IMR-90 (cell line): ENCODE measurements at regions not wholly inside any gene's neighbourhood (a gene's known extent, or its start where the extent isn't known, plus 50 kb on each side); places are given as distances from the start of the nearest gene placed in this dataset.

Experiments used
- ATAC-seq: fragments of 200-7000 bp; cut with Tn5 transposase; 2 replicates; pipeline ENCODE4 v1.9.1; 2020; ENCODE audit warnings: low read depth, mild to moderate bottlenecking, moderate library complexity
- BruUV-seq: library from RNA; stranded (reverse); fragments of 400-500 nt; replicated peaks from 2 replicates; lab custom pipeline; 2021; lab: Mats Ljungman, UMichigan
- CTCF ChIA-PET: fragments of 300-600 bp; formaldehyde crosslinking; extraction: SDS; loops from one replicate; lab custom pipeline; 2021; ENCODE audit warnings: antibody characterized with exemption; lab: Yijun Ruan, JAX
- POLR2A ChIA-PET: fragments of 300-600 bp; sonication (Branson Sonifier 250); formaldehyde crosslinking; loops from one replicate; lab custom pipeline; 2022; ENCODE audit warnings: antibody characterized with exemption; ENCODE audit not compliant: unreplicated experiment; lab: Charles Lee
- DNase-seq: peaks from one replicate; pipeline ENCODE4 v3.0.0; 2013
- H2AFZ ChIP-seq: replicated peaks from 2 replicates; pipeline ENCODE3; 2013; ENCODE audit warnings: low read length, mild to moderate bottlenecking; ENCODE audit not compliant: poor library complexity
- H2AK5ac ChIP-seq: 2 replicates; pipeline ENCODE4 v1.6.1; 2013; ENCODE audit warnings: low read depth, low read length, inconsistent platforms
- H2AK9ac ChIP-seq: replicated peaks from 2 replicates; pipeline ENCODE3; 2013; ENCODE audit warnings: mild to moderate bottlenecking, low read depth, low read length, moderate library complexity; ENCODE audit not compliant: poor library complexity
- H2BK120ac ChIP-seq: 2 replicates; pipeline ENCODE4 v1.6.1; 2013; ENCODE audit warnings: low read depth, low read length, inconsistent platforms
- H2BK15ac ChIP-seq: 3 replicates; pipeline ENCODE4 v1.6.1; 2013; ENCODE audit warnings: low read depth, low read length, inconsistent platforms
- H2BK20ac ChIP-seq: 2 replicates; pipeline ENCODE4 v1.6.1; 2013; ENCODE audit warnings: low read depth, mild to moderate bottlenecking, inconsistent platforms, low read length, moderate library complexity
- H2BK5ac ChIP-seq: 2 replicates; pipeline ENCODE4 v1.6.1; 2013; ENCODE audit warnings: mild to moderate bottlenecking, low read depth, low read length, inconsistent platforms; ENCODE audit not compliant: poor library complexity, severe bottlenecking
- H3K14ac ChIP-seq: replicated peaks from 2 replicates; pipeline ENCODE4 v1.6.1; 2013; ENCODE audit warnings: low read depth, low read length, inconsistent platforms
- H3K18ac ChIP-seq: 2 replicates; pipeline ENCODE4 v1.6.1; 2013; ENCODE audit warnings: low read depth, low read length, control low read depth
- H3K23ac ChIP-seq: 2 replicates; pipeline ENCODE4 v1.6.1; 2013; ENCODE audit warnings: low read depth, low read length, inconsistent platforms
- H3K27ac ChIP-seq: 2 replicates; pipeline ENCODE4 v1.5.1; 2013; ENCODE audit warnings: mild to moderate bottlenecking, control low read depth, low read length; ENCODE audit not compliant: insufficient read depth
- H3K27me3 ChIP-seq: 2 replicates; pipeline ENCODE4 v1.6.1; 2013; ENCODE audit warnings: low read length; ENCODE audit not compliant: control insufficient read depth, insufficient read depth
- H3K36me3 ChIP-seq: 2 replicates; pipeline ENCODE4 v1.6.1; 2013; ENCODE audit warnings: low read length, mixed read lengths; ENCODE audit not compliant: control insufficient read depth, insufficient read depth
- H3K4ac ChIP-seq: 2 replicates; pipeline ENCODE4 v1.6.1; 2013; ENCODE audit warnings: low read depth, low read length, inconsistent platforms
- H3K4me1 ChIP-seq: 2 replicates; pipeline ENCODE4 v1.6.1; 2013; ENCODE audit warnings: low read length, mixed read lengths; ENCODE audit not compliant: control insufficient read depth, insufficient read depth
- H3K4me2 ChIP-seq: 2 replicates; pipeline ENCODE4 v1.6.1; 2013; ENCODE audit warnings: low read depth, mild to moderate bottlenecking, control low read depth, low read length, moderate library complexity
- H3K4me3 ChIP-seq: 2 replicates; pipeline ENCODE4 v1.5.1; 2013; ENCODE audit warnings: low read depth, mild to moderate bottlenecking, control low read depth, low read length, moderate library complexity; ENCODE audit not compliant: insufficient read depth
- H3K56ac ChIP-seq: 2 replicates; pipeline ENCODE4 v1.6.1; 2013; ENCODE audit warnings: low read length, inconsistent platforms; ENCODE audit not compliant: insufficient read depth; ENCODE audit errors: extremely low read depth
- H3K79me1 ChIP-seq, 2 experiments: 2 replicates each; pipeline ENCODE4 v1.6.1; 2013; ENCODE audit warnings: low read length in 2 of 2, inconsistent platforms in 1 of 2, low read depth in 1 of 2
- H3K9ac ChIP-seq: 2 replicates; pipeline ENCODE4 v1.6.1; 2013; ENCODE audit warnings: low read depth, low read length, control low read depth
- H3K9me1 ChIP-seq: 2 replicates; pipeline ENCODE4 v1.6.1; 2013; ENCODE audit warnings: low read length, inconsistent platforms; ENCODE audit not compliant: insufficient read depth
- H3K9me3 ChIP-seq: 2 replicates; pipeline ENCODE4 v1.6.1; 2013; ENCODE audit warnings: low read length; ENCODE audit not compliant: control insufficient read depth, insufficient read depth
- H4K20me1 ChIP-seq: 2 replicates; pipeline ENCODE4 v1.6.1; 2013; ENCODE audit warnings: low read length, inconsistent platforms; ENCODE audit not compliant: insufficient read depth
- H4K5ac ChIP-seq: 2 replicates; pipeline ENCODE4 v1.6.1; 2013; ENCODE audit warnings: mild to moderate bottlenecking, low read depth, low read length, control low read depth
- H4K8ac ChIP-seq, 2 experiments: 2 replicates each; pipeline ENCODE4 v1.6.1; 2013; ENCODE audit warnings: low read depth in 2 of 2, low read length in 2 of 2, control low read depth in 1 of 2, inconsistent platforms in 1 of 2
- H4K91ac ChIP-seq: 2 replicates; pipeline ENCODE4 v1.6.1; 2013; ENCODE audit warnings: low read depth, low read length, inconsistent platforms; ENCODE audit not compliant: insufficient read depth
- BHLHE40 ChIP-seq: fragments of 150-350 bp; IDR thresholded peaks from 2 replicates; pipeline ENCODE4 v1.6.1; 2016; ENCODE audit warnings: mild to moderate bottlenecking, low read depth, low read length
- CEBPB ChIP-seq: IDR thresholded peaks from 2 replicates; pipeline ENCODE4 v1.6.1; 2012; ENCODE audit warnings: low read depth, low read length, improper control_type of control experiment
- CHD1 ChIP-seq: IDR thresholded peaks from 2 replicates; pipeline ENCODE4 v1.6.1; 2012; ENCODE audit warnings: low read depth, low read length, improper control_type of control experiment
- FOS ChIP-seq: fragments of 150-350 bp; IDR thresholded peaks from 2 replicates; pipeline ENCODE4 v1.6.1; 2016; ENCODE audit warnings: low read depth, low read length
- MAFK ChIP-seq: IDR thresholded peaks from 2 replicates; pipeline ENCODE4 v1.6.1; 2012; ENCODE audit warnings: low read depth, low read length, improper control_type of control experiment
- MAZ ChIP-seq: IDR thresholded peaks from 2 replicates; pipeline ENCODE4 v1.6.1; 2012; ENCODE audit warnings: low read depth, mild to moderate bottlenecking, low read length, improper control_type of control experiment, moderate library complexity, borderline replicate concordance
- MXI1 ChIP-seq: IDR thresholded peaks from 2 replicates; pipeline ENCODE4 v1.6.1; 2012; ENCODE audit warnings: low read depth, mild to moderate bottlenecking, low read length, moderate library complexity, borderline replicate concordance
- NFE2L2 ChIP-seq: fragments of 150-350 bp; IDR thresholded peaks from 2 replicates; pipeline ENCODE4 v1.6.1; 2016; ENCODE audit warnings: low read depth, mild to moderate bottlenecking, low read length
- POLR2A ChIP-seq: IDR thresholded peaks from 2 replicates; pipeline ENCODE4 v1.6.1; 2012; ENCODE audit warnings: mild to moderate bottlenecking, low read depth, low read length
- RAD21 ChIP-seq: IDR thresholded peaks from 2 replicates; pipeline ENCODE4 v1.6.1; 2012; ENCODE audit warnings: low read length, improper control_type of control experiment
- RCOR1 ChIP-seq: IDR thresholded peaks from 2 replicates; pipeline ENCODE4 v1.6.1; 2012; ENCODE audit warnings: mild to moderate bottlenecking, low read length, improper control_type of control experiment; ENCODE audit not compliant: insufficient replicate concordance
- RFX5 ChIP-seq: IDR thresholded peaks from 2 replicates; pipeline ENCODE4 v1.8.0; 2012; ENCODE audit warnings: low read depth, mild to moderate bottlenecking, low read length, moderate library complexity
- SMC3 ChIP-seq: fragments of 150-350 bp; IDR thresholded peaks from 2 replicates; pipeline ENCODE4 v1.6.1; 2016; ENCODE audit warnings: low read depth, mild to moderate bottlenecking, antibody characterized with exemption, low read length, moderate library complexity
- USF2 ChIP-seq: fragments of 150-350 bp; IDR thresholded peaks from 2 replicates; pipeline ENCODE4 v1.6.1; 2017; ENCODE audit warnings: mild to moderate bottlenecking, antibody characterized with exemption, low read length, low read depth
- WGBS, 2 experiments: methylation state at CpG; one replicate each; pipeline versions ENCODE4 v1.1.5 to v1.1.7; 2013; ENCODE audit warnings: missing lambda C conversion rate in 2 of 2; ENCODE audit not compliant: insufficient read length in 1 of 2; ENCODE audit errors: extremely low coverage in 2 of 2; 5-methylcytosine and 5-hydroxymethylcytosine counted together
- dilution Hi-C: fragments of 300-500 bp; cut with HindIII; formaldehyde crosslinking; loops from one replicate; pipeline ENCODE4 v1.14.3; 2018; ENCODE audit warnings: low sequenced_read_pairs; ENCODE audit not compliant: unreplicated experiment
- in situ Hi-C: fragments of 300-500 bp; cut with MboI; formaldehyde crosslinking; loops from 3 replicates; pipeline ENCODE4 v1.14.3; 2019; ENCODE audit warnings: low sequenced_read_pairs, inconsistent platforms, mixed read lengths
- intact Hi-C: fragments of 100-400 bp; cut with micrococcal nuclease; formaldehyde crosslinking; loops from 2 replicates; pipeline ENCODE4 v1.10.0; 2022
- TF ChIP-seq, protein P1 (sequence below): fragments of 150-350 bp; IDR thresholded peaks from 2 replicates; pipeline ENCODE4 v1.6.1; 2016; ENCODE audit warnings: low read depth, mild to moderate bottlenecking, low read length, moderate library complexity, borderline replicate concordance
- TF ChIP-seq, protein P2 (sequence below): conservative IDR thresholded peaks from 2 replicates; pipeline ENCODE4 v1.5.1; 2012; ENCODE audit warnings: mild to moderate bottlenecking, low read depth, low read length, improper control_type of control experiment

DNA sequence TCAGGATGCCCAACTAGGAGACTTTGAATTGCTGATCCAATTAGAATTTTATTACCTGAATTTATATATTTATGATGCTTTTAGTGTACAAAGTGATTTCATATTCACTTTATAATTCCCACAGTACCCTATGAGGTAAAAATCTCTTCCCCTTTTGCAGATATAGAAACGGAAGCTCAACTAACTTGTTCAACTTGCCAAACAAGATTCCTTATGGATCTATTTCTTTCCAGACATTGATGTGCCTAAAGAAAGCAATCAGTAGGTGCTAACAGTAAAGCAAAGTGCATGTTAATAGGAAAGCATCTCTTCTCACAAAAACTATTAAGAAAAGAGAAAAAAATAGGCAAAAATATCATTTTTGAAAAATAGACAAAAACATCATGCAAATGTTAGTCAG lies 65.9 kb upstream of the PPP1R12A start:
- Histone ChIP-seq H3K4me2 (no peak overlapping the region), H3K18ac (no peak overlapping the region), H2BK120ac (no peak overlapping the region), H3K9me3 (no peaks in the 10 kb centered on the region), H2AK9ac (no peak overlapping the region), H3K36me3 (no peaks in the 10 kb centered on the region), H3K4ac (no peak overlapping the region), H3K23ac (no peak overlapping the region), H3K4me1 (no peaks in the 10 kb centered on the region), H4K5ac (no peak overlapping the region), H3K56ac (no peak overlapping the region), H3K27me3 (no peaks in the 10 kb centered on the region), H2BK20ac (no peak overlapping the region), H4K91ac (no peak overlapping the region), H2AK5ac (no peak overlapping the region), H4K20me1 (no peaks in the 10 kb centered on the region), H4K8ac (no peak overlapping the region), H2AFZ (no peak overlapping the region), H3K14ac (no peak overlapping the region), H3K9ac (no peak overlapping the region), H2BK5ac (no peak overlapping the region), H3K79me1 (no peaks in the 10 kb centered on the region), H2BK15ac (no peak overlapping the region), H3K9me1 (no peaks in the 10 kb centered on the region), H3K27ac (no peak overlapping the region), H3K4me3 (no peak overlapping the region)
- no TSS peak for BruUV-seq
- DNase-seq = no peak
- no CpG with 5 or more reads among the region's 1 CpG for WGBS, 2 experiments
- ChIA-PET CTCF (no interaction called here), POLR2A (no interaction called here)
- intact Hi-C loops (no loop called here), in situ Hi-C loops (no loop called here), dilution Hi-C loops (no loop called here)
- ATAC-seq = no peak
- TF ChIP-seq RAD21 (no peak), CEBPB (no peak), RFX5 (no peak), CHD1 (no peak), BHLHE40 (no peak), MAFK (no peak), MAZ (no peak), USF2 (no peak), POLR2A (no peak), NFE2L2 (no peak), FOS (no peak), MXI1 (no peak), RCOR1 (no peak), SMC3 (no peak)
- TF ChIP-seq, protein P1, sequence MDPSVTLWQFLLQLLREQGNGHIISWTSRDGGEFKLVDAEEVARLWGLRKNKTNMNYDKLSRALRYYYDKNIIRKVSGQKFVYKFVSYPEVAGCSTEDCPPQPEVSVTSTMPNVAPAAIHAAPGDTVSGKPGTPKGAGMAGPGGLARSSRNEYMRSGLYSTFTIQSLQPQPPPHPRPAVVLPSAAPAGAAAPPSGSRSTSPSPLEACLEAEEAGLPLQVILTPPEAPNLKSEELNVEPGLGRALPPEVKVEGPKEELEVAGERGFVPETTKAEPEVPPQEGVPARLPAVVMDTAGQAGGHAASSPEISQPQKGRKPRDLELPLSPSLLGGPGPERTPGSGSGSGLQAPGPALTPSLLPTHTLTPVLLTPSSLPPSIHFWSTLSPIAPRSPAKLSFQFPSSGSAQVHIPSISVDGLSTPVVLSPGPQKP = no peak
- TF ChIP-seq, protein P2, sequence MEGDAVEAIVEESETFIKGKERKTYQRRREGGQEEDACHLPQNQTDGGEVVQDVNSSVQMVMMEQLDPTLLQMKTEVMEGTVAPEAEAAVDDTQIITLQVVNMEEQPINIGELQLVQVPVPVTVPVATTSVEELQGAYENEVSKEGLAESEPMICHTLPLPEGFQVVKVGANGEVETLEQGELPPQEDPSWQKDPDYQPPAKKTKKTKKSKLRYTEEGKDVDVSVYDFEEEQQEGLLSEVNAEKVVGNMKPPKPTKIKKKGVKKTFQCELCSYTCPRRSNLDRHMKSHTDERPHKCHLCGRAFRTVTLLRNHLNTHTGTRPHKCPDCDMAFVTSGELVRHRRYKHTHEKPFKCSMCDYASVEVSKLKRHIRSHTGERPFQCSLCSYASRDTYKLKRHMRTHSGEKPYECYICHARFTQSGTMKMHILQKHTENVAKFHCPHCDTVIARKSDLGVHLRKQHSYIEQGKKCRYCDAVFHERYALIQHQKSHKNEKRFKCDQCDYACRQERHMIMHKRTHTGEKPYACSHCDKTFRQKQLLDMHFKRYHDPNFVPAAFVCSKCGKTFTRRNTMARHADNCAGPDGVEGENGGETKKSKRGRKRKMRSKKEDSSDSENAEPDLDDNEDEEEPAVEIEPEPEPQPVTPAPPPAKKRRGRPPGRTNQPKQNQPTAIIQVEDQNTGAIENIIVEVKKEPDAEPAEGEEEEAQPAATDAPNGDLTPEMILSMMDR = no peak
